ENCODE measurements at regions not wholly inside any gene's neighbourhood (a gene's known extent, or its start where the extent isn't known, plus 50 kb on each side); places are given as distances from the start of the nearest gene placed in this dataset.

- whole genome bisulfite sequencing (ENCODE audit: insufficient coverage, low coverage, low lambda C conversion rate, missing lambda C conversion rate): 41% methylated on average over 2 of the region's 2 CpGs
Measured at GRCh38 chr18:4842287-4842686, 354.8 kb downstream of the AKAIN1 start.

GRCh38 chr18:4839639-4840038 lies 357.4 kb downstream of the AKAIN1 start:
- ATAC-seq (no peak), DNase-seq (no peak)
- no peaks in the 10 kb centered on the region for H3K27me3 ChIP-seq
- no peaks in the 10 kb centered on the region for H3K9me3 ChIP-seq
- H3K4me3 ChIP-seq: no peak overlapping the region
- intact Hi-C loops (cut with DNase I): no loop called here
- TF ChIP-seq CTCF (IDR thresholded peaks at IDR 0.05): no peak
- no peak for TF ChIP-seq POLR2A (IDR thresholded peaks at IDR 0.05)
- no peaks in the 10 kb centered on the region for H3K36me3 ChIP-seq
- H3K4me1 ChIP-seq: no peaks in the 10 kb centered on the region
- no peak overlapping the region for H3K27ac ChIP-seq

More at GRCh38 chr18:4842287-4842686, 354.8 kb downstream of the AKAIN1 start:
- ATAC-seq (no peak), DNase-seq (no peak)
- no peaks in the 10 kb centered on the region for H3K4me1 ChIP-seq
- H3K9me3 ChIP-seq: no peaks in the 10 kb centered on the region
- intact Hi-C loops (cut with DNase I): no loop called here
- TF ChIP-seq POLR2A (IDR thresholded peaks at IDR 0.05) (no peak), CTCF (IDR thresholded peaks at IDR 0.05) (no peak)
- H3K4me3 ChIP-seq: no peak overlapping the region
- H3K27ac ChIP-seq: no peak overlapping the region
- no peaks in the 10 kb centered on the region for H3K27me3 ChIP-seq
- H3K36me3 ChIP-seq: no peaks in the 10 kb centered on the region

GRCh38 chr18:4836141-4836540 lies 360.9 kb downstream of the AKAIN1 start:
- TF ChIP-seq CTCF (IDR thresholded peaks at IDR 0.05): no peak
- no peak for TF ChIP-seq POLR2A (IDR thresholded peaks at IDR 0.05)
- intact Hi-C loops (cut with DNase I): no loop called here
- no peak for ATAC-seq

GRCh38 chr18:4831791-4832375 lies 365.2 kb downstream of the AKAIN1 start:
- ATAC-seq (no peak), DNase-seq (no peak)
- Histone ChIP-seq H3K4me1 (no peaks in the 10 kb centered on the region), H3K9me3 (no peaks in the 10 kb centered on the region), H3K36me3 (no peaks in the 10 kb centered on the region), H3K27ac (no peak overlapping the region), H3K27me3 (no peaks in the 10 kb centered on the region), H3K4me3 (no peak overlapping the region)
- 36% methylated on average over 5 of the region's 5 CpGs for WGBS (ENCODE audit: insufficient coverage, low coverage, low lambda C conversion rate, missing lambda C conversion rate)
- intact Hi-C loops (cut with DNase I): no loop called here
- no peak for TF ChIP-seq POLR2A (IDR thresholded peaks at IDR 0.05)
- no peak for TF ChIP-seq CTCF (IDR thresholded peaks at IDR 0.05)

More at GRCh38 chr18:4836141-4836540, 360.9 kb downstream of the AKAIN1 start:
- H3K36me3 ChIP-seq: no peaks in the 10 kb centered on the region
- H3K27me3 ChIP-seq: no peaks in the 10 kb centered on the region
- H3K27ac ChIP-seq: no peak overlapping the region
- WGBS (ENCODE audit: insufficient coverage, low coverage, low lambda C conversion rate, missing lambda C conversion rate): 42% methylated on average over 1 of the region's 1 CpG
- H3K4me1 ChIP-seq: no peaks in the 10 kb centered on the region
- no peaks in the 10 kb centered on the region for H3K9me3 ChIP-seq
- H3K4me3 ChIP-seq: no peak overlapping the region
- DNase-seq: no peak

GRCh38 chr18:4831127-4831526 lies 365.9 kb downstream of the AKAIN1 start:
- intact Hi-C loops (cut with DNase I): no loop called here
- Histone ChIP-seq H3K27me3 (no peaks in the 10 kb centered on the region), H3K36me3 (no peaks in the 10 kb centered on the region), H3K4me1 (no peaks in the 10 kb centered on the region), H3K9me3 (no peaks in the 10 kb centered on the region), H3K27ac (no peak overlapping the region), H3K4me3 (no peak overlapping the region)
- 16% methylated on average over 2 of the region's 2 CpGs for WGBS (ENCODE audit: insufficient coverage, low coverage, low lambda C conversion rate, missing lambda C conversion rate)
- TF ChIP-seq POLR2A (IDR thresholded peaks at IDR 0.05): no peak
- TF ChIP-seq CTCF (IDR thresholded peaks at IDR 0.05): no peak
- DNase-seq (no peak), ATAC-seq (no peak)
